HG03432 (cell line): ENCODE measurements at regions not wholly inside any gene's neighbourhood (a gene's known extent, or its start where the extent isn't known, plus 50 kb on each side); places are given as distances from the start of the nearest gene placed in this dataset.

Source experiments
- ATAC-seq: cut with Tn5 transposase; IDR thresholded peaks from one replicate; pipeline ENCODE4 v1.9.1; 2021; ENCODE audit warnings: mild to moderate bottlenecking, moderate library complexity; ENCODE audit not compliant: unreplicated experiment

DNA sequence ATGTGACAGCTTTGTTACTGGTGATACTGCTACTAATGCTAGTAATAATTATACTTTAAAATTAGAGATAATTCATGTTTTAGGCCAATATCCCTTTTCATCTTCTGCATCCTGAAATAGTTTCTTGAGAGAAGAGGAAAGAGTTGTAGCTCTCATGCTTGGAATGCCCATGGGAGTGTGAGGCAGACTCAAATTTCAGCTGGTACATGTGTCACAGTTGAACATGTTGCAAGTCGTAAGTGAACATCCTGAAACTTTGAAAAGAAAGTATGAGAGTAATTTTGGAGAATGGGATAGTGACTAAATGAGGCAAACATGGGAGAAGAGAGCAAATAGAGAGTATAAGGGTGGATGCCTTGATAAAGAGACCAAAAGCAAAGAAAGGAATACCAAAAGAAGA, 168.0 kb downstream of the TMTC3 start:
- ATAC-seq: no peak

DNA sequence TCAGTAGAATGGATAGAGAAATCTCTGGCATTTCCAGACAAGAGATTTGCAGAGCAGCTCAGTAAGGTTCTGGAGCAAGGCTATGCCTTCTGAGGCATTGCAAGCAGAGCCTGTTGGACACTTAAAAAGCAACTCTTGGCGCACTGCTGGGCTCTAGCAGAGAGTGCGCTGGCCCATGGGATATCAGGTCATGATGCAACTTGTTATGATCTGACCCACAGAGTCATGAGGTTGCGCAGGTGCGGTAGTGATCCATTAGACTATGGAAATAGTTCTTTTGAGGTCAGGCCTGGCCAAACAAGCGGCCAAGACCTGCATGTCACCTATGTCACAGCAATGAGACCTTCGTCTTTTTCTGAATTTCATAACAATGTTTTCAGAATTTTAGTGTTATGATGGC, 168.6 kb downstream of the TMTC3 start:
- no peak for ATAC-seq

DNA sequence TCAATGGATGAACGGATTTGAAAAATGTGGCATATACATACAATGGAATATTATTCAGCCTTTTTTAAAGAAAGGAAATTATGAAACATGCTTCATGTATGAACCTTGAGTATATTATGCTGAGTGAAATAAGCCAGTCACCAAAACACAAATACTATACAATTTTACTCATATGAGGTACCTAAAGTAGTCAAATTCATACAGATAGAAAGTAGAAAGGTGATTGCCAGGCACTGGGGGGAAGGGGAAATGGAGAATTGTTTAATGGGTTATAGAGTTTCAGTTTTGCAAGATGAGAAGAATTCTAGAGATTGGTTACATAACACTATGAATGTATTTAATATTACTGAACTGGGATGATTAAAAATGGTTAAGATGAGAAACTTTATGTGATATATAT, 171.4 kb downstream of the TMTC3 start:
- ATAC-seq: no peak

DNA sequence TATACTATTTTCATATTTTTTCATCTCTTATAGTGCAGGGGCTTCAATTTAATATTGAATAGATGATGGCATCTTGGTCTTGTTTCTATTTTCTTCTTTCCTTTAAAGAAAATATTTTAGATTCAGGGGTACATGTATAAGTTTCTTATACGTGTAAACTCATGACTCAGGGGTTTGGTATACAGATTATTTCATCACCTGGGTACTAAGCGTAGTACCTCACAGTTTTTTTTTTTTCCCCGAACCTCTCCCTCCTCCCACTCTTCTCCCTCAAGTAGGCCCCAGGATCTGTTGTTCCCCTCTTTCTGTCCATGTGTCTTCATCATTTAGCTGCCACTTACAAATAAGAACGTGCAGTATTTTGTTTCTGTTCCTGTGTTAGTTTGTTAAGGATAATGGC, 172.6 kb downstream of the TMTC3 start:
- ATAC-seq: no peak

DNA sequence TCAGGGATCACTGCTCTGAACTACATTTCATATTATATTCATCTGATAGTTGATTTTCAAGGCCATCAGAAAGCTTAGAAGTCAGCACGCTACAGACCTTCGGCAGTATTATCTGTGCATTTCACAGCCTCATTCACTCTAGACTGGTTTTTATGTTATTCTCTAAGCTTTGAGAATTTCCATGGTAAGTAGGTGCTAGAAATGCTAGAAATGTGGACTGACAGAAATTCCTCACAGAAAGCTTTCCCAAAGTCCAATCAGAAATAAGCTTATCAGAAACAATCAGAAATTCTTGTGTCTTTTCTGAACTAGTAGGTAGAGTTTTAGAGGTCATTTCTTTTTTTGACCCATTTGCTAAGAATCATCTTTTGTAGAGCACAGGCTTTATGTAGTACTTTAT, 176.6 kb downstream of the TMTC3 start:
- ATAC-seq: no peak

DNA sequence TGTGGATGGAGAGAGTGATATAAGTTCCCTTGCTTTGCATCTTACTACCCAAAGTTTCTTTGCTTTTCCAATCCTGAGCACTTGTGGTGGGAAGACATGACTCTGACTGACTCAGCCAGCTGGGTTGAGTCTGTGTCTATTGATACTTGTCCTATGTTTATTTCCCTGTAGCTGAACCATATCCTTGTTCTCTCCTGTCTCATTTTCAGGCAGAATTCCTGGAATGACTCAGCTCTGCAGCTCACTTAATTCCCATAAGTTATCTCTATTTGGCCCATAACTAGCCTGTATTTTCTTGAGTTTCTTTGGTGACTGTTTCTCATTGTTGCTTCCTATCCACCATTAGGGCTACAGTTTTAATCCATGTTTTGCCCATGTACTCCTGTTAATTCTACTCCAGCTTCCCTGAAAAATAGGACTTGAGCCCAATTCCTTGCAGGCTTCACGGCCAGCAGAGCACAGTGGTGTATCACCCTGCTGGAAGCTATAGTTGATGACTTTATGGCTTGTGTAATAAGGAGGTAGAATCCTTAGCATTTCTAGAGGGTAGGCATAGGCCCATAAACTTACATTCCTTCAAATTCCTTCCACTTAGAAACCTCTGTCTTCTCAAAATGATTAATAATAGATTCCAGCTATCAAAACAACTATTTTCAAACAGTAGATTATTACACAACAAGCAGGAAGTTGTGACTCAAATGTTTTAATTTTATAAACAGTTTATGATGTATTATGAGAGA, 183.1 kb downstream of the TMTC3 start:
- ATAC-seq: no peak

DNA sequence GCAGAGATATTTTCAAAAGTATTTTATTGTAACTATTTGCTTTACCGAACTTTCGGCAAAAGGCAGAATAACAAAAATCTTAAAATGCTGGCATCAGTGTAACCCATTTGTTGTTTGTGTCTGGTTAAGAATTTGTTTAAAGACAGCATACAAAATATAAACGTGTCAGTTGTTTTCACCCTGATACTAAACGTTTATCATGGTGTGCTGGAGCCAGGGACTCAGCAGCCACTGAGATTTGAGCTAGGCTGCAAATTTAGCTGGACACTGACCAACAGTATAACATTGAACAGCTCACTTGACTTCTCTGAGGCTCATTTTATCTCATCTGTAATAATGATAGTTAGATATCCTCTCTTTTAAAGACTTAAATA, 183.7 kb downstream of the TMTC3 start:
- ATAC-seq: no peak

DNA sequence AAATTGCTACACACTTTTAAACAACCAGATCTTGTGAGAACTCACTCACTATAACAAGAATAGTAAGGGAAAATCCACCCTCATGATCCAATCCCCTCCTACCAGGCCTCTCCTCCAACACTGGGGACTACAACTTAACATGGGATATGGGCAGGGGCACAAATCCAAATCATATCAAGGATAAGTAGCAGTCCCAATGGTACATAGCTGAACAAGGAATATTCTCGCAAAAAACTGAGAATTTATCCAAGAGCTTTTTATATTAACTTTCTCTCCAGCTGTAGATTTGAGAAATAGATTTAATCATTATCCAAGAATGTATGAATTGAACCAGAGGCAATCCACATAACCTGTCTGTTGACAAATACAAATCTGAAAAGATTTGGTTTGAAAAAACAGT, 185.2 kb downstream of the TMTC3 start:
- ATAC-seq: no peak

DNA sequence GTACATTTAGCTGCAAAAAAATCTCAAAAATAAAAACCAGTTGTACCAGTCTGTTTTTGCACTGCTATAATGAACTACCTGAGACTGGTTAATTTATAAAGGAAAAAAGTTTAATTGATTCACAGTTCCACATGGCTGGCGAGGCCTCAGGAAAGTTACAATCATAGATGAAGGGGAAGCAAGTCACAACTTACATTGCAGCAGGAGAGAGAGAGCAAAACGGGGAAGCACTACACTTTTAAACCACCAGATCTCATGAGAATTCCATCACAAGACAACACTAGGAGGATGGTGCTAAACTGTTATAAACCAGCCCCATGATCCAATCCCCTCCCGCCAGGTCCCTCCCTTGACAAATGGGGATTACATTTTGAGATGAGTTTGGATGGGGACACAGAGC, 186.0 kb downstream of the TMTC3 start:
- no peak for ATAC-seq

DNA sequence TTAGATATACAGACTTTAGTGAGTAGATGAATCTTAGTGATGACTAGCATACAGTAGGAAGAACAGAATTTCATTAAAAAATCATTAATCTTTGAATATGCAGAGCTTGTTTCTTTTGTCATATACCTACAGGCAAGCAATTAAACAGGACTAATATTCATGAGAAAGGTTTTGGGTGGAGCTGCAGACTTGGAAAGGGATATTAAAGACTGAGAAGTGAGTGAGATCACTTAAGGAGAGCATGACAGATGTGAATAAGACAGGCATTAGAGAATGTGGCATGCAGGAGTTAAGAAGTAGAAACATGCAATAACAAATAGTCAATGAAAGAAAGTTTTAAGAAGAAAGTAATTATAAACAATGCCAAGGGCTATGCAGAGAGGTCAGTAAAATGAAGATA, 187.7 kb downstream of the TMTC3 start:
- no peak for ATAC-seq

DNA sequence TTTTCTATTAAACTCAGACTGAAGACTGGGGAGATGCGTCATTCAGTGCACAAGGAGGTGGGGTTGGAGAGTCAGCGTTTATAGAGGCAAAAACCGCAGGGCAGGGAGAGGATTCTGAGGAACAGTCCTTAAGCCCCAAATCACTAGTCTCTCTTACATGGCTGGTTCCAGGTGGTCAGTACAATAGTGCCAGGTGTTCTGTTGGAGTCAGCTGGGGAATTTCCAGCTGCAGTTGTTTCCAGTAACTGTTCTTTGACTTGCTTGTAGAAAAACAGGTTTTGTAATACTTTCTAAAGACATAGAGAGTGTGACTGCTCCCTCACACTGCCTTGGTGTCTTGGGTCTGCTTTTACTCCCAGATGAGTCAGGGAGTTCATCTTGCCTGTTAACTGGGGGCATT, 192.2 kb downstream of the TMTC3 start:
- ATAC-seq: peak; percentile 73

DNA sequence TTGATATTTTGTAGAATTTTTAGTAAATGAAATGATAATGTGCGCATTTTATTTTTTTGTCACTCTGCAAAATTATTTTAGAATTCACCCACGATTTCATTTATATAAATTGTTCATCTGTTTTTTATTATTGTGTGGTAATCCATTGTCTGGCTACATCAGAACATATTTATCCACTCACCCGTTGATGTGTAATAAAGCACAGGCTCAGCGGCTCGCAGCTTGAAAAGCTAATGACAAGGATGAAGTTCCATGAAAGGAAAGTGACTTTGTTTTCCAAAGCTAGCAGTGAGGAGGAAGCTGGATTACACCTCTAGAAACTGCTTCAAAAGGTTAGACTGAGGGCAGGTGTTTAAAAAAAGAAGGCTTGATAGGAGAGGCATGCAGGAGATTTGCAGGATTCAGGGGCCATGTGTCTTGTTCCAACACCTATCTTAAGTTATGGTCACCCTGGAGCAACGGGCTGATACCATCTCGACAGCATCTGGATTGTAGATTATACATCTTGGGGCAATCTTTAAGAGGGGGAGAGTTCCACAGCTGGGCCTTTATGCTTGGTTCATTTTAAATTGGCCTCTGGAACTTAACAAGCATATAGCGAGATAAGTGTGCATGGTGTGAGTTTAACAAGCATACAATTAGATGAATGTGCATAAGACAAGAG, 194.1 kb downstream of the TMTC3 start:
- no peak for ATAC-seq

DNA sequence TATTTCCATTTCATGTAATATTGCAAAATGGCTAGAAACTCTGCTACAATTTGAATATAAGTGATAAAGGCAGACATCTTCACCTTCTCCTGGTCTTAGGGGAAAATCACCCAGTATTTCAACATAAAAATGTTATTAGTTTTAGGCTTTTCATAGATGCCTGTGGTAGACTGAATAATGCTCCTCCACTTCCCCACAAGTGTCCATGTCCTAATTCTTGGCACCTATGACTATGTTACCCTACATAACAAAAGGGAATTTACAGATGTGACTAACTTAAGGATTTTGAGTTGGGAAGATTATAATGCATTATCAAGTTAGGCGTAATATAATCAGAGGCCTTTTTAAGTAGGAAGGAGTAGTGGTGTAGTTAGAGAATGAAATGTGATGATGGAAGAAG, 196.4 kb downstream of the TMTC3 start:
- no peak for ATAC-seq

DNA sequence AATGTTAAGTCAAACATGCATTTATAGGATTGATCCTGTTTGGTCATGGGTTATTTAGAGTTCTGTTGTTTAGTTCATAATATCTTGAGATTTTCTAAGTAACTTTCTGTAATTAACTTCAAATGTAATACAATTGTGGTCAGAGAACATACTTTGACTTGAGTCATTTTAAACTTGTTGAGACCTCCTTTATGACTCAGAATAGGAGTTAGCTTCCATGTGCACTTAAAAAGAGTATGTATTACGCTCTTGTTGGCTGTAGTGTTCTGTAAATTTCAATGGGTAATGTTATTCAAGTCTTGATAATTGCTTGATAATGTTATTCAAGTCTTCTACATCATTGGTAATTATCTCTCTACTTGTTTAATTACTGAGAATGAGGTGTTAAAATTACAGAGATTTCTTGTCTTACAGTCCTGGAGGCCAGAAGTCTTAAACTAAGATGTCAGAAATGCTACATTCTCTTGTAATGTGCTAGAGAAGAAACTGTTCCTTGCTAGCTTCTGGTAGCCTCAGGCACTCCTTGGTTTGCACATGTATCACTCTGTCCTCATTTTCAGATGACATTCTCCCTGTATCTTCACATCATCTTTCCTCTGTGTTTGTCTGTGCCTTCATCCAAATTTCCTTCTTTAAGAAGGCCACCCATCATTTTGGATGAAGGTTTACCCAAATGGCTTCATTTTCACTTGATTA, 197.3 kb downstream of the TMTC3 start:
- ATAC-seq: peak; percentile 60

DNA sequence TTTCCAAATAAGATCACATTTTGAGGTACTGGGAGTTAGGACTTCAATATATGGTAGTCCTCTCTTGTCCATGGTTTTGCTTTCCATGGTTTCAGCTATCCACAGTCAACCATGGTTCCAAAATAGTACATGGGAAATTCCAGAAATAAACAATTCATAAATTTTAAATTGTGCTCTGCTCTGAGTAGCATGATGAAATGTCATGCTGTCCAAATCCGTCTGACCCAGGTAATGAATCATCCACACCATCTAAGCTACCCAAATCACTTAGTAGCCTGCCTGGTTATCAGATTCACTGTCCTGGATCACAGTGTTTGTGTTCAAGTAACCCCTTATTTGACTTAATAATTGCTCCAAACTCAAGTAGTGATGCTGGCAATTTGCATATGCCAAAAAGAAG, 197.9 kb downstream of the TMTC3 start:
- ATAC-seq: no peak

DNA sequence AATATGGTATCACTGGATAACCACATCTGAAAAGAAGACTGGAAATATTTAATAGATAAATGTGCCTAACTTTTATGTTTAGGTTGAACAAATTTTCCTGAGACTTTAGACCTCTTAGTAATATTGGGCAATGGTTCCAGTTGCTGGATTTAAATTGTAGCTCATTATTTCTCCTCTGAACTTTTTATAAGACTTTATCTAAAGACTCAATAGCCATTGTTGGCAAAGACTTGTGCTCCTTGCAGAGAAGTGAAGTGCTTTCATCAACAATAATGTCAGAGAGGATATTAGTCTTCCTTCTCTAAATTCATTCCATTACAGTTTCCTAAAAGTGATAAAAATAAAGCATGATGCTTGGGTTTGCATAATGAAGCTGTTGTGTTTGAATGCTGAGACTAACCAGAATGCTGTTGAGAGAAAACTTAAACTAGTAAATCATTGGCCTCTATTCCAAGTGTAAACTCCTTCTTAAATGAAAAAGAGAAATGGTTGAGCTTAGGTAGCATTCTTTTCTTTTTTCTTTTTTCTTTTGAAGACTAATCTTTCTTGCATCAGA, 200.2 kb downstream of the TMTC3 start:
- no peak for ATAC-seq

DNA sequence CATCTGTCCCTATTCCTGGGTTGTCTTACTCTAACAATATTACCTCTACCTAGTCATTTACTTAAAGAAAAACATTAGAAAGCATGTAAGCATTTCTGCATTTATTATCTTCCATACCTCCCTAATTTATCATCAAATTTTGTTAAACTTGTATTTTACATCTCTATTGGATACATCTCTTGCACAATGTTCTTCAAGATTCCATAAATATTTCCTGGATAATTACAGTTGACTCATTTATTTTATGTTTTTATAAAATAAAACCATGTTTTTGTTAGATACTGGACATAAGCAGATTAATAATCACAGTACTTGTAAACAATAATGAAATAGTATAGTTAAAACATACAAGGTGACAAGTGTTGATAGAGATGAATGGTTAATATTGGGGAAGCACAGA, 209.0 kb downstream of the TMTC3 start:
- no peak for ATAC-seq

DNA sequence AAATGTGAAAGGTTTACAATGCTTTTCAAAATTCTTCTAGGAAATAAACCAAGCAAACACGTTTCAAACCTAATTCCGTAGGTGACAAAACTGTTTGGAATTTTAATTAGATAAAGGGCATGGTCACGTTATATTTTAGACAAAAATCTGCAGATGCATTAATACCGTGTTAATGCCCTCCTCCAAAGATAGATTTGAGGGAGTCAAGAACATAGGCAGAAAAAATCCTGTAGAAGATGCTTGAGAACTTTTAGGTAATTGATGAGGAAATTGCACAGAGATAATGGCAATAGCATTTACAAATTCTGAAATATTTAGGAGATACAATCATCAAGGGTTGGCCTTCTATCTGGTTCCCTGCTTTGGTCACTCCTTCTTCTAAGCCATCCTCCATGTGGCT, 212.6 kb downstream of the TMTC3 start:
- ATAC-seq: no peak

DNA sequence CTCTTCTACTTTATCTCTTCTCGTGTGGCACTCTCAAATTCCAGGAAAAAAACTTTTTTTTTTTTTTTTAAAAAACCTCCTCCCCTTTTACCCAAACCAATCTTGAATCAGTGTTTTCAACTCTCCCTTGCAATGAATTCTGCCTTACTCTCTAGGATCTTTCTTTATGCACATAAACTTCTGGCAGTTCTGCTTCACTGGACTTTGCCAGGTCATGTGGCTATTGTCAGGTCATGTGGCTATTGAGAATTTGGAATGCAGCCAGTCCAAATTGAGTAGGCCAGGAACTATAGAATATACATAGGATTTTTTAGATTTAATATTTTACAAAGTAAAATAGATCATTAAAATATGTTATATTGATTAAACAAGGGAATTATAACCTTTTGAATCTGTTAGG, 218.2 kb downstream of the TMTC3 start:
- ATAC-seq: no peak

DNA sequence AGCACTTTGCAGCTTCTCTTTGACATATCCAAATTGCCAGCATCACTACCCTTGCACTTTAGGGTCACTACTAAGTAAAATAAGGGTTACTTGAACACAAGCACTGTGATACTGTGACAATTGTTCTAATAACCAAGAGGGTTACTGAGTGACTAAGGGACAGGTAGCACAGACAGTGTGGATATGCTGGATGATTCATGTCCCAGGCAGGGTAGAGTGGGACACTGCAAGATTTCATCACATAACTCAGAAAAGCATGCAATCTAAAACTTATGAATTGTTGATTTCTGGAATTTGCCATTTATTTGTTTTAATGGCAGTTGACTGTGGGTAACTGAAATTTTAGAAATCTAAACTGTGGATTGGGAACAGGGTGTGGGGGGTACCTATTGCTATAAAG, 218.8 kb downstream of the KITLG start:
- ATAC-seq: no peak

DNA sequence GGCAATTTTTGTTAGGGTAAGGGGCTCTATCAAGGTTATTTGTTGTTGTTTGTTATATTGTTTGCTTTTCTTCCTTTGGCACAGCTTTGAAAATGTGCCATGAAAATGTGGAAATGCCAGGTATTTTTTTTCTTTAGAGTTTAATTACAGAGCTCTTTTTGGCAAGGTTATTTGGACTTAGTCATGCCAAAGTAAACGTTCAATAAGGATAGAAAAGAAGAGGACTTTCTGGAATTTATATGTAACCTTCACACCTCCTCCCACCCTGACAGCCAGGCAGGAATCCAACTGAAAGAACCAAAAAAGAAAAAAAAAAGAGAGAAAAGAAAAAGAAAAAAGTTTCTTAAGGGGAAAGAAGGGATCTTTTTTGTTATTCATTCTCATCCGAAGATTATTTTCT, 217.8 kb downstream of the KITLG start:
- ATAC-seq: no peak

DNA sequence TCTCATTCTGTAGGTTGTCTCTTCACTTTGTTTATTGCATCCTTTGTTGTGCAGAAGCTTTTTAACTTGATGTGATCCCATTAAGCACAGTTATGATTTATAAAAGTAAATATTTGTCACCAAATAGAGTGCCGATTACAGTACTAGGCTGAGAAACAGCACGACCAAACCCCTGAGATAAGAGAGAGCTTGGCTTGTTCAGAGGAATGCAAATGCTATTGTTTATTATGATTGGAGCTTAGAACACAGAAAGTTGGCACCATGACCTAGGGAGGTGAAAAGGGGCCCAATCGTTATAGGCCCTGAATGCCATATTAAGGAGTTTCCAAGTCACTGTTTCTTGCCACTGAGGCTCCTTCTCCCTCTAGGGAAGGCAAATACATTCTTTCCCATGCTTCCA, 214.9 kb downstream of the KITLG start:
- no peak for ATAC-seq
